GM12892 (cell line): ENCODE measurements at regions not wholly inside any gene's neighbourhood (a gene's known extent, or its start where the extent isn't known, plus 50 kb on each side); places are given as distances from the start of the nearest gene placed in this dataset.

Experiments used
- POLR2A ChIP-seq: IDR thresholded peaks from 2 replicates; pipeline ENCODE4 v1.6.1; 2011; ENCODE audit warnings: low read depth, low read length, control low read depth
- POLR2AphosphoS5 ChIP-seq: IDR thresholded peaks from 2 replicates; pipeline ENCODE4 v1.6.1; 2011; ENCODE audit warnings: low read depth, low read length, control low read depth

DNA sequence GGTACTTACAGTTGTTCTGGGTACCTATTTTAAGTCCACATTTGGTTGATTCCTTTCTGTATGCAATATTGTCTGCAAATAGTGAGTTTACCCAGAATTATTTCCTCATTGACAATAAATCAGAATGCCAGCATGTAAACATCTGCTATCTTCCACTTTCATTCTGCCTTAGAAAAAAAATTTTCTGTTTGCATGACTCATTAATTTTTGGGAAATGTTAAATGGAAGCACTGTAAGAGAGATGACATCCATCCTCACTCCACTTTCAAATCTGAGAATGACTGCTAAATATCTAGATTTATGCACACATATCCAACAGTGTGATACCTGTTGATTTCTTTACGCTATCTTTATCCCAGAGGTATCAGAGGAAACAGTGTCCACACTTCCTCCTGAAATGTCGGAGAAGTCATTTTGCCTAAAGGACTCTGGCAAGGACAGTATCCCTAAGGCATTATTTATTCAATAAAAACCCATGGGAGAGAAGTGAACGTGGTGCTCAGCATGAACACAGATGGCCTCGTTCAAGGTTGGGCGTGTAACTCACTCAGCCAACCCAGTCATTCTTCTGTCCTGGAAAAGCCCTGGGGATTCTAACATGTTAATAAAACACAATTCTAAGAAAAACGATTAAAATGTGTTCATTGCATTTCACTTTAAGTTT lies 780.9 kb downstream of the QKI start:
- TF ChIP-seq POLR2AphosphoS5 (no peak), POLR2A (no peak)
